GM10248 (cell line): ENCODE measurements at regions not wholly inside any gene's neighbourhood (a gene's known extent, or its start where the extent isn't known, plus 50 kb on each side); places are given as distances from the start of the nearest gene placed in this dataset.
"Not testable (repeated sequence)": the region's sequence is repeated elsewhere in the genome, so short reads cannot be mapped to it uniquely, and the experiment has no call there.

Source experiments
- CTCF ChIA-PET: fragments of 300-600 bp; sonication (Branson Sonifier 250); formaldehyde crosslinking; extraction: SDS; loops from one replicate; lab custom pipeline; 2021; ENCODE audit warnings: antibody characterized with exemption; lab: Yijun Ruan, JAX
- POLR2A ChIA-PET: fragments of 350-650 bp; sonication (Branson Sonifier 250); formaldehyde crosslinking; extraction: SDS; loops from one replicate; lab custom pipeline; 2020; ENCODE audit warnings: antibody characterized with exemption; lab: Yijun Ruan, JAX
- DNase-seq: peaks from one replicate; pipeline ENCODE4 v3.0.0; 2012; ENCODE audit errors: extremely low spot score
- TF ChIP-seq, protein P1 (sequence below): IDR thresholded peaks from 2 replicates; pipeline ENCODE4 v1.5.1; 2012; ENCODE audit warnings: mild to moderate bottlenecking, low read depth; ENCODE audit errors: extremely low read depth, missing control alignments, control extremely low read depth

DNA sequence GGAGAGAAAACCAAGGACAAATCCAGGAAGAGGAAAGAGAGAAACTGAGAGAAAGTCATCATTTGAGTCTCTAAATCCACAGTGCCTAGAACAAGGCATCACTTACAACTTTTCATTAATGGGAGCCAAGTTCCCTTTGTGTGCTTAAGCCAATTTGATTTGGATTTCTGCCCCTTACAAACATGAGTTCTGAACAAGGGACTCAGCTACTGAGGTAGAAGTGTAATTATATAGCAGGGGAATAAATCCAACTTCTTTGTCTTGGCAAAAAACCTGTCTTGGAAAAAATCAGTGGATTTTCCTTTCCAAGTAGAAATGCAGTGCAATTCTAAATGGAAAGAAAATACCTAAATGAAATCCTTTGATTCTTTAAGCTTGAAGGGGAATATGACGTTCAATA lies 307.2 kb upstream of the CNTN3 start:
- DNase-seq: no peak
- POLR2A ChIA-PET: no interaction called here
- CTCF ChIA-PET: no interaction called here
- TF ChIP-seq, protein P1, sequence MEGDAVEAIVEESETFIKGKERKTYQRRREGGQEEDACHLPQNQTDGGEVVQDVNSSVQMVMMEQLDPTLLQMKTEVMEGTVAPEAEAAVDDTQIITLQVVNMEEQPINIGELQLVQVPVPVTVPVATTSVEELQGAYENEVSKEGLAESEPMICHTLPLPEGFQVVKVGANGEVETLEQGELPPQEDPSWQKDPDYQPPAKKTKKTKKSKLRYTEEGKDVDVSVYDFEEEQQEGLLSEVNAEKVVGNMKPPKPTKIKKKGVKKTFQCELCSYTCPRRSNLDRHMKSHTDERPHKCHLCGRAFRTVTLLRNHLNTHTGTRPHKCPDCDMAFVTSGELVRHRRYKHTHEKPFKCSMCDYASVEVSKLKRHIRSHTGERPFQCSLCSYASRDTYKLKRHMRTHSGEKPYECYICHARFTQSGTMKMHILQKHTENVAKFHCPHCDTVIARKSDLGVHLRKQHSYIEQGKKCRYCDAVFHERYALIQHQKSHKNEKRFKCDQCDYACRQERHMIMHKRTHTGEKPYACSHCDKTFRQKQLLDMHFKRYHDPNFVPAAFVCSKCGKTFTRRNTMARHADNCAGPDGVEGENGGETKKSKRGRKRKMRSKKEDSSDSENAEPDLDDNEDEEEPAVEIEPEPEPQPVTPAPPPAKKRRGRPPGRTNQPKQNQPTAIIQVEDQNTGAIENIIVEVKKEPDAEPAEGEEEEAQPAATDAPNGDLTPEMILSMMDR: no peak

DNA sequence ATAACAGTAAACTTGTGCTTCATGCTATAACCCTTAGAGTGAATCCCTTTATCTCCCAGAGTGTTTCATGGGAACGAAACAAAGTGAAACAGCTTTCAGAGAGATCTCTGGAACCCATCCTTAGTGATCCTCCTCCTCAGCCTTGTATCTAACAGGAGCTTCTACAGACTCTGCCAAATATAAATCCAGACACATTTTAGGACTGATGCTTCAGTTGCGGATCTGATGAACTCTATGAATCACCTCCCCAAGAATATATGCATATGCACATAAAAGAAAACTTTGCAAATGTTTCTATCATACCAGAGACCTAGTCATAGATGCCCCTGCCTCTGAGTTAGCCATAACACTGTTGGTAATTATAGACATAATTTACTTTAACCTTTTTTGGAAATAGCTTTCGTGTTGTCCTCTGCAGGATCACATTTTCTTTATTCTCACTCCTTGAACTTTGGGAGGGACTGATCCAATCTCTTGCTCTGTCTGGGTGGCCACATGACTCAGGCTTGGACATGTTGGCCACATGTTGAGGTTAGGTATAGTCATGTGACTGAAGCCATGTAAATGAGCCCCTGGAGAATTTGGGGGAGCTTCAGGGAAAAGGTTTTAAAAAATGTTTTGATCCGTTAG lies 306.4 kb upstream of the CNTN3 start:
- ChIA-PET POLR2A (no interaction called here), CTCF (no interaction called here)
- TF ChIP-seq, protein P1: no peak
- no peak for DNase-seq

DNA sequence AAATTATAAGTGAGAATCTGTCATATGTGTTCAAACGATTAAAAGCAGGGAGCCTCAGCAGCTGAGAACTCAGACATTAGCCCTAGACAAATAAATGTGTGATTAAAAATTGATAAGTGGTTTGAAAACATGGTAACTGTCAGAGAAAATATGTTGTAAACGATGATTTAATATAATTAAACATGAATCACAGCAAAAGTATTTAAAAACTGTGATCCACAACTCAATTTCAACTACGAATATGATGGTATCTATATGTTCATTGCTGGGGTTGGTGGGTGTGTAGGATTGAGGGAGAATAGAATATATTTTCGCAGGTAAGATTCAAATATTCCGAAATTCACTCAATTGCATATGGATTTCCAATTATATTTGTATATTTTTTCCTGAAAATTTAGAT lies 302.2 kb upstream of the CNTN3 start:
- TF ChIP-seq, protein P1: no peak
- no peak for DNase-seq
- POLR2A ChIA-PET: no interaction called here
- CTCF ChIA-PET: interaction anchor here (1.3 kb wide), 1 partner anchor 15 kb away, joined by 3 read pairs; no protein-coding TSS in a partner anchor

DNA sequence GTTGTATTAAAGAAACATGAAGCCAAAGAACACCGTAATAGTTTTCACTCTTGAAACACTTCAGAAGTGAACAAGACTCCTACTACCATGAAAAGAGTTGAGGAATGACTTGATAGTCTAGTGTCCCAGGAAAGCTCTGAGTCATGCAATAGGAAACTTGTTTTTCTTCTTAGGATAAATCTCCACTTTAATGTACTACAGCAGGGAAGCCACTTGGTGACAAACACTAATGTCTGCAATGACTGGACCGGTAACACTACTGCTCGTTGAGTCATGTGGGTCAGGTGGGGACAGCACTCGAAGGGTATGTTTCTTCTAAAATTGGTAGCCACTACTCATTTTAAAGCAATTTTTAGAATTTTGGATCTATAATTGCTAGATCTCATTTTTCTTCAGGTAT lies 291.7 kb upstream of the CNTN3 start:
- POLR2A ChIA-PET: no interaction called here
- CTCF ChIA-PET: no interaction called here
- no peak for DNase-seq
- TF ChIP-seq, protein P1: no peak

DNA sequence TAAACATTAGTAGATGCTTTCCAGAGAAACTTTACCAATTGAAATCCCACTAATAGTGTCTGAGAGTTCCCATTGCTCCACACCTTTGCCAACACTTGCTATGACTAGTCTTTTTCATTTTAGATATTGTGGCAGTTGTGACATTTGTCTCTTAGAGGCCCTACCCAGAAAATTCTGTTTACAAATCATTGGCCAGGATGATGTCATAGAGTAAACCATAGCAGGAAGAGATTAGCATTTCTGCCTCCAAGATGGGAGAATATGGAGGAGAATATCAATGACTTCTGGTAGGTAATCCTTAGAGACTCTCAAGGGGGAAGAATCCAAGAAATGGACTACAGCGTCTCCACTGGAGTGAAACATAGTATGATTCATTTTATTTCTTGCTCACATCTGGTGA lies 291.0 kb upstream of the CNTN3 start:
- TF ChIP-seq, protein P1: no peak
- ChIA-PET CTCF (no interaction called here), POLR2A (no interaction called here)
- DNase-seq: no peak

DNA sequence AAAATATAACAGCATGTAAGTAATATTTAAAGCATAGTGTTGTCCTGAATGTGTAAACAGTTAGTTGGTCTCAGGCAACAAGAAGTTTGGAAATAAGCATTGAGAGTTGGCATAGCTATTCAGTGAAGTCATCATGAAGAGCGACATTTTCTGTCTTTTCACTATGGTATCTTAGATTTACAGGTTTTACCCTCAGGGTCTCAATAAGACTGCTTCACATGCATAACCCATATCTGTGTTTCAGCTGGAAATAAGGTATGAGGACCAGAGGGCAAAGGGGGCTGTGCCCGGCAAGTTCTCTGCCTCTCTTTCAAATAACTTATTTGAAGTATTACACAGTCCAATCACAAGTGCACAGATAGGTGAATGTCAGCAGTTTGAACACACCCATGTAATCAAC lies 290.2 kb upstream of the CNTN3 start:
- CTCF ChIA-PET: no interaction called here
- TF ChIP-seq, protein P1: no peak
- no peak for DNase-seq
- POLR2A ChIA-PET: no interaction called here

DNA sequence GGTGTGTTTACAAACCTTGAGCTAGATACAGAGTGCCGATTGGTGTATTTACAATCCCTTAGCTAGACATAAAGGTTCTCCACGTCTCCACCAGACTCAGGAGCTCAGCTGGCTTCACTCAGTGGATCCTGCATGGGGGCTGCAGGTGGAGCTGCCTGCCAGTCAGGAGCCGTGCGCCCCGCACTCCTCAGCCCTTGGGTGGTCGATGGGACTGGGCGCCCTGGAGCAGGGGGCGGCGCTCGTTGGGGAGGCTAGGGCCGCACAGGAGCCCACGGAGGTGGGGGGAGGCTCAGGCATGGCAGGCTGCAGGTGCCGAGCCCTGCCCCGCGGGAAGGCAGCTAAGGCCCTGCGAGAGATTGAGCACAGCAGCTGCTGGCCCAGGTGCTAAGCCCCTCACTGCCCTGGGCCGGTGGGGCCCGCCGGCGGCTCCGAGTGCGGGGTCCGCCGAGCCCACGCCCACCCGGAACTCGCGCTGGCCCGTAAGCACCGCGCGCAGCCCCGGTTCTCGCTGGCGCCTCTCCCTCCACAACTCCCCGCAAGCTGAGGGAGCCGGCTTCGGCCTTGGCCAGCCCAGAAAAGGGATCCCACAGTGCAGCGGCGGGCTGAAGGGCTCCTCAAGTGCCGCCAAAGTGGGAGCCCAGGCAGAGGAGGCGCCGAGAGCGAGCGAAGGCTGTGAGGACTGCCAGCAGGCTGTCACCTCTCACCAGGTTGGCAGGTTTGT lies 285.5 kb upstream of the CNTN3 start:
- POLR2A ChIA-PET, DNase-seq, CTCF ChIA-PET: not testable (repeated sequence)
